Small intestine (tissue), 7 donors: ENCODE measurements at regions not wholly inside any gene's neighbourhood (a gene's known extent, or its start where the extent isn't known, plus 50 kb on each side); places are given as distances from the start of the nearest gene placed in this dataset.
A peak's percentile ranks its signal among the peaks of the same experiment; 100 is the strongest.

Source experiments
- DNase-seq, 2 donors: peaks; one replicate each; pipeline versions ENCODE4 v3.0.0 to v3.0.0-alpha.2; 2013
- FAIRE-seq: peaks from 2 replicates; lab custom pipeline; 2012; peaks lifted over from hg19 to GRCh38; lab: Jason Lieb, UNC
- H3K27ac ChIP-seq, 3 donors: one replicate each; pipeline ENCODE4 v1.5.1; 2013; ENCODE audit warnings: low read length in 2 of 3, mild to moderate bottlenecking in 2 of 3, control low read depth in 1 of 3, inconsistent platforms in 1 of 3, low read depth in 1 of 3, moderate library complexity in 1 of 3
- H3K27me3 ChIP-seq, 3 donors: one replicate each; pipeline ENCODE4 v1.6.1; 2013; ENCODE audit warnings: low read length in 3 of 3, inconsistent platforms in 1 of 3; ENCODE audit not compliant: control insufficient read depth in 3 of 3, insufficient read depth in 3 of 3
- H3K36me3 ChIP-seq, 3 donors: one replicate each; pipeline ENCODE4 v1.6.1; 2013; ENCODE audit warnings: low read length in 3 of 3, inconsistent platforms in 1 of 3, low read depth in 1 of 3, mild to moderate bottlenecking in 1 of 3, moderate library complexity in 1 of 3; ENCODE audit not compliant: control insufficient read depth in 3 of 3, insufficient read depth in 2 of 3
- H3K4me1 ChIP-seq, 3 donors: one replicate each; pipeline ENCODE4 v1.6.1; 2013; ENCODE audit warnings: low read length in 2 of 3, inconsistent platforms in 1 of 3, low read depth in 1 of 3, mild to moderate bottlenecking in 1 of 3, moderate library complexity in 1 of 3; ENCODE audit not compliant: control insufficient read depth in 3 of 3, insufficient read depth in 2 of 3
- H3K4me3 ChIP-seq, 3 donors: one replicate each; pipeline ENCODE4 v1.5.1; 2013; ENCODE audit warnings: low read length in 3 of 3, control low read depth in 1 of 3, inconsistent platforms in 1 of 3, low read depth in 1 of 3, mild to moderate bottlenecking in 1 of 3, moderate library complexity in 1 of 3
- H3K9me3 ChIP-seq, 2 donors: one replicate each; pipeline ENCODE4 v1.6.1; 2013; ENCODE audit warnings: low read depth in 1 of 2, low read length in 1 of 2; ENCODE audit not compliant: control insufficient read depth in 2 of 2, insufficient read depth in 1 of 2
- WGBS, 3 donors: extraction: QIAGEN DNeasy Blood & Tissue Kit; methylation state at CpG; one replicate each; pipeline ENCODE4 v1.1.7; 2013; 5-methylcytosine and 5-hydroxymethylcytosine counted together
- donor health status: healthy with polysubstance abuse.
- donor health status: control.
- donor health status: control.
- donor health status: Bipolar disorder and iron deficiency.
- donor health status: healthy.

DNA sequence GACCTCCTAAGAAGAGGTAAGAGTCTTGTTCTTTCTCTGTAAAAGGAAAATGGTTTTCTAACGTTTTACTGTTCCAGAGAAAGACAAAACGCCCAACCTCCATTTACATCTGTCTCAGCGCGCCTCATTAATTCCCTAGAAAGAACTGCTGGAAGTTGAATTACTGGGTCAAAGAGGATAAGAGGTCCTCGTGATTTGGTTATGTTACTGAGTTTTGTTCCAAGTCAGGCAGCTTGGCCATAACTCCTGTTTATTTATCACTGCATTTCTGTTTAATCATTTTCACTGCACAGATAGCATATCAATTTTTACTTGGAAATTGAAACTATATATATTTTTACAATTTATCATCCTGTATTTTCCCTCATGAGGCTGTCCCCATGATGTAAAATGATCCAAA lies 112.9 kb upstream of the PEG3 start:
- peaks cover 0 to 7% (median 0%) of the 10 kb centered on the region in 3 donors for H3K27me3 ChIP-seq
- H3K4me3 ChIP-seq: no peak overlapping the region
- DNase-seq (no peak), FAIRE-seq (no peak)
- no peaks in the 10 kb centered on the region for H3K36me3 ChIP-seq
- no peaks in the 10 kb centered on the region for H3K4me1 ChIP-seq
- no peak overlapping the region for H3K27ac ChIP-seq
- 46 to 60% (median 56%) methylated on average over 5 of the region's 5 CpGs for WGBS, 3 donors
- H3K9me3 ChIP-seq: peaks cover 0 to 6% of the 10 kb centered on the region in 2 donors

DNA sequence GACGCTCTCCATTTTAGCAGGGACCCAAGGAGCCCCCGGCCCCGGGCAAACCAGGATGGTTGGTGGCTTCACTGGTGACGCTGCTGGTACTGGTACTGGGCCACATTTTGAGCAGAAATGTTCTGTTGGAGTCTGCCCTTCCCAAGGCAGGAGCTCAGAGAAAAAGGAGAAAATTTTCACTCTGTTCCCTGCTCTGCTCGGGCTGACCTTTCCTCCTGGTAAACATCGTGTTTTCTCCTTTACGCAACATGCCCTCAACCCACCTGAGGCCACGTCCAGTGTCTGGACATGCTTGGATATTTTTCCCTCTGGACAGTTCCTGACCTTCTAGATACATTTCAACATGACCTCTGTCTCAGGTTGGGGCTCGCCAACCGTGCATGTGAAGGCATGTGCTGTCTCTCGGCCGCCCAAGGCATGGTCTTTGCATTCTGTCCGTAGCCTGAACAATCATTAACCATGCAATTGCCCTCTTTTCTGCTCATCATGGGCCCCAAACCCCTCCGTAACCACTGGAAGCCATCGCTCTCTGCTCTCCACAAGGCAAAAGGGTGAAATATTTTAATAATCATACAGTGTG lies 115.2 kb upstream of the PEG3 start:
- H3K27me3 ChIP-seq: peaks cover 0 to 7% (median 0%) of the 10 kb centered on the region in 3 donors

DNA sequence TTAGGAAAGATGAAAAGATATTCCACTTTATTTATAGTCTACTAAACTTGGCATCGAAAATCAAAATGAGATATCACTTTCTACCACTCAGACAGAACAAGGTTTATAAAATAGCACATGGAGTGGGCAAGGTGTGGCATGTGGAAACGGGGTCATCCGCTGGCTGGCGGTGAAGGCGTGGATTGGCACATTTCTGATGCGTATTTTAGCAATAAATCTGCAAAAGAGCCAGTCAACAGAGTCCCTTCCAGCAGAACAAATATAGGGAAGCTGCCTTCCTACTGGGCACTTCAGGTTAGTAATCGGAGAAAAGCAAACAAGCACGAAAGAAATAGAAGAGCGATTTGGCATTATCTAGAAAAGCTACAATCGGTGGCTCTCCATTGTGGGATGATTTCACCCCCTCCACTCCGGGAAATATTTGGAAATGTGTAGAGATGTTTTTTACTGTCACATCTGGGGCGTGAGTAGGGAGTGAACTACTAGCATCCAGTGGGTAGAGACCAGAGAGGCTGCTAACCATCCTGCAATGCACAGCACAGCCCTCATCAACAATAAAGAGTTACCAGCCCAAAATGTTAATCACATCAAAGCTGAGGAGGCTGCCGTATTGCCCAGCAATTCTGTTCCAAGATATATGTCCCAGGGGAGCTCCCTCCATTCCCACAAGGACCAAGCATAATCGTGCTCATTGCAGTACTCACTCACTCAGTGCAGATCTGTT lies 116.1 kb upstream of the PEG3 start:
- FAIRE-seq (no peak), DNase-seq (no peak)
- H3K4me3 ChIP-seq: no peak overlapping the region
- H3K27me3 ChIP-seq: peaks cover 0 to 6% (median 0%) of the 10 kb centered on the region in 3 donors
- peaks cover 0 to 9% of the 10 kb centered on the region in 2 donors for H3K9me3 ChIP-seq
- H3K36me3 ChIP-seq: no peaks in the 10 kb centered on the region
- H3K4me1 ChIP-seq: no peaks in the 10 kb centered on the region
- H3K27ac ChIP-seq: no peak overlapping the region
- WGBS, 3 donors: 63 to 71% (median 67%) methylated on average over 14 of the region's 14 CpGs

More for the DNA sequence above, 115.2 kb upstream of the PEG3 start:
- WGBS, 3 donors: 53 to 67% (median 57%) methylated on average over 15 of the region's 15 CpGs
- H3K4me1 ChIP-seq: no peaks in the 10 kb centered on the region
- H3K4me3 ChIP-seq: no peak overlapping the region
- H3K27ac ChIP-seq: no peak overlapping the region
- FAIRE-seq (no peak), DNase-seq (no peak)
- no peaks in the 10 kb centered on the region for H3K36me3 ChIP-seq
- peaks cover 0 to 9% of the 10 kb centered on the region in 2 donors for H3K9me3 ChIP-seq

DNA sequence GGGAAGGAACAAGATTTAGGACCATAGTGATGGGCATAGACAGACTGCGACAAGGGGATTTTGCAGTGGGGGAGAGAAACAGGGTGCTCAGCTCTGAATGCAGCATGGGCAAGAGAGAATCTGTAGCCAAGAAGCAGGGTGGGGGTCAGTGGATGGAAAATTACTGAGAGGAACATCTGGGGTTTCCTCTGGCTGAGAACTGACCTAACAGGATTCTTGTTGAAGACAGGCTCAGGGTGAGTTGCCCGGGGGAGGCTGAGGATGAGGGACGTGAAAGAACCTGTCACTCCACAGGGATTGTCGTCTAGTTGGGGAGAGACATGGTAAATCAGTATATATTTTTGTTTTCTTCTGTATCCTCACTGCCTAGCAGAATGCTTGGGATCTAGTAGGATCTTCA lies 118.7 kb upstream of the PEG3 start:
- FAIRE-seq: no peak
- peaks cover 0 to 9% of the 10 kb centered on the region in 2 donors for H3K9me3 ChIP-seq
- no peak overlapping the region for H3K27ac ChIP-seq

DNA sequence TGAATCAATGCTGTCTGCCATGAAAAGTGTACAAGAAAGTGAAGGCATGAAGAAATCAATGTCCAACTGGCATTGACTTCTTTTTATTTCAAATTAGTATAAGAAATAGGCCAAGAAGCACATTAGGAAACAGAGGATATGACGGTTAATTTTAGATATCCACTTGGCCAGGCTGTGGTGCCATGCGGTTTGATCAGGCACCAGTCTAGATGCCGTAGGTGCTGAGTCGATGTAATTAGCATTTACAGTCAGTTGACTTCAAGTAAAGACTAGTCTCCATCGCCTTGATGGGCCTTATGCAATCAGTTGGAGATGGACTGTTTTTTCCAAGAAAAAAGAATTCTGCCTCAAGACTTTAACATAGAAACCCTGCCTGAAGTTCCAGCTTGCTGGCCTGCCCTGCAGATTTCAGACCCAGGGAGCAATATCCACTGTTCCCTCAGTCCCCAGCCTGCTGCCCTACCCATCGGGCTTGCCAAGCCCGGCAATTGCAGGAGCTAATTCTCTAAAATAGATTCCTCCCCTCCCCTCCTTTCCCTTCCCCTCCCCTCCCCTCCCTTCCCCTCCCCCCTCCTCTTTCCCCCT lies 120.5 kb upstream of the PEG3 start:
- no peak overlapping the region for H3K27ac ChIP-seq
- no peaks in the 10 kb centered on the region for H3K4me1 ChIP-seq
- WGBS, 3 donors: 74 to 82% (median 81%) methylated on average over 7 of the region's 7 CpGs
- no peak overlapping the region for H3K4me3 ChIP-seq
- DNase-seq (no peak), FAIRE-seq (no peak)
- no peaks in the 10 kb centered on the region for H3K27me3 ChIP-seq
- H3K36me3 ChIP-seq: no peaks in the 10 kb centered on the region
- H3K9me3 ChIP-seq: peaks cover 0 to 3% of the 10 kb centered on the region in 2 donors

More for the DNA sequence above, 118.7 kb upstream of the PEG3 start:
- Histone ChIP-seq H3K4me3 (no peak overlapping the region), H3K27me3 (peaks cover 0 to 3% (median 0%) of the 10 kb centered on the region in 3 donors), H3K36me3 (no peaks in the 10 kb centered on the region), H3K4me1 (no peaks in the 10 kb centered on the region)
- 65 to 76% (median 70%) methylated on average over 4 of the region's 4 CpGs for WGBS, 3 donors
- DNase-seq: no peak

DNA sequence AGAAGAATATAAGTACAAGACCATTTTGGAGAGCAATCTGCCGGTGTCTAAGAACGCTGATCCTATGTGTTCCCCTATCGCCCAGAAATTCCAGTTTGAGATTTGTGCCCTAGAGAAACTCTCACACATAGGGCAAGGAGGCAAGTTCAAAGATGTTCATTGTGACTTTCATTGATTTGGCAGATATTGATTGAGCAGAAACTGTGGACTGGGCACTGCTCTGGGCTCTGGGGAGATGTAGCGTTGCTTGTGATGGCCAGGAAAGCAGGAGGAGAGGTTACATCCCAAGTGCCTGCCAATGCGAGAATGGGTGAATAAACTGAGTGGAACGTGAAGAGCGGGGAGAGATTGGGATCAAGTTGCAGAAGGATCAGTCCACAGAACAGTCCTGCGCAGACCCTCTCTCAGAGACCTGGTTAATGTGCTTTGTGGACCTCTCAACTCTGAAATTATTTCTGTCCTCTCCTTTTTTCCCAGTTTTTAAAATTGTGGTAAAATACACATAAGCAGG lies 123.9 kb upstream of the PEG3 start:
- Histone ChIP-seq H3K27ac (no peak overlapping the region), H3K9me3 (peaks cover 0 to 3% of the 10 kb centered on the region in 2 donors), H3K4me1 (no peaks in the 10 kb centered on the region), H3K36me3 (no peaks in the 10 kb centered on the region), H3K4me3 (no peak overlapping the region), H3K27me3 (no peaks in the 10 kb centered on the region)
- 86 to 87% (median 86%) methylated on average over 8 of the region's 8 CpGs for WGBS, 3 donors
- DNase-seq (no peak), FAIRE-seq (no peak)

DNA sequence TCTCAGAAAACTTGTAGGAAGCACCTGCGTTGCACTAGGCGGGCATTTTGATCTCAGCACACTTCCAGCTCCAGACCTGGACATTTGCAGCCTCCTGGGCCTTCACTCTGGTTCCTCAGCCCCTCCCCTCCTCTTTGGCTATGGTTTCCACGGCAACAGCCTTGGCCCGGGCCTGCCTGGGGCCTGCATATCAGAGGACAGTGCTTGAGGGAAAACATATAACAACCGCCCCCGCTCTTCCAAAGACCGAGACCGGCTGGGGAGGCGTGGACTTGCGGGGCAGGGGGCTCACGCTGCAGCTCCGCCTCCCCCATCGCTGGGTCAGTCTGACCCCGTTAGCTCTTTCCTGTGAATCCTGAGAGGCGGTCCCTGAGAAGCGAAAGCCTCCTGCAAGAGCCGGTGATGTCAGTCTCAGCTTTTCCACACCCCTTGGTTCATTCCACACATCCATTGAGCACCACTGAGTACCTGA lies 125.7 kb upstream of the PEG3 start:
- no peaks in the 10 kb centered on the region for H3K27me3 ChIP-seq
- H3K9me3 ChIP-seq: peaks cover 0 to 5% of the 10 kb centered on the region in 2 donors
- no peak overlapping the region for H3K4me3 ChIP-seq
- 23 to 43% (median 40%) methylated on average over 17 of the region's 17 CpGs for WGBS, 3 donors
- H3K36me3 ChIP-seq: no peaks in the 10 kb centered on the region
- FAIRE-seq (no peak), DNase-seq (no peak)
- H3K4me1 ChIP-seq: no peaks in the 10 kb centered on the region
- H3K27ac ChIP-seq: peak overlapping the region in 1 of 3 donors; percentile 28

DNA sequence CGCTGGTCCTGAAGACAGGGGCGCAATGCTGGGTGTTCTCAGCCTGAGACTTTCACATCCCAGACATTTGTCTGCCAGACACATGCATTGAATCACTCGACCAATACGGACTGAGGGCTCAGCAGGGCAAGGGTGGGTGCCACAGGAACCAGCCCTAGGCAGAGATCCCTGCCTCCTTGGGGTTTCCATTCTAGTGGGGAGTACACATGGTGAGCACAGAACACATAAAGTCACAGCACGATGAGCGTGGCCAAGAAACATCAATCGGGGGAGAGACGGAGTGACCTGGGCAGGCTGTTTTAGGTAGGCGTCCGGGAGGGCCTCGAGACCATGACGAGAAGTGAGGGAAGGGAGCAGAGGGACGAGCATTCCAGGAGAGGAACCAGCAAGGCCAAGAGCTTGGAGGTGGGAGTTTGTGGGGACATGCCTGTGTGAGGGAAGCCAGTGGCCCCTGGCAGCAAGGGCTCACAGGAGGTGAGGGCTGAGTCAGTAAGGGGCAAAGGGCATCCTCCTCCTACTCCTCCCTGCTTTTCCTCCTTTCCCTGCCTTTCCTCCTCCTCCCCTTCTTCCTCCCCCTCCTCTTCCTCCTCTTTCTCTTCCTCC lies 126.3 kb upstream of the PEG3 start:
- Histone ChIP-seq H3K36me3 (no peaks in the 10 kb centered on the region), H3K4me3 (no peak overlapping the region), H3K9me3 (peaks cover 0 to 5% of the 10 kb centered on the region in 2 donors), H3K27me3 (no peaks in the 10 kb centered on the region), H3K27ac (peak overlapping the region in 1 of 3 donors; percentile 28), H3K4me1 (no peaks in the 10 kb centered on the region)
- no peak for FAIRE-seq
- 80 to 86% (median 84%) methylated on average over 13 of the region's 13 CpGs for WGBS, 3 donors
- no peak for DNase-seq
